Activated CD4-positive, alpha-beta memory T cell treated with anti-CD3 and anti-CD28 coated beads, Interleukin-2, amount 10 ng/mL, durations not matched to agents 7 days and 5 days (primary cell): ENCODE measurements at regions not wholly inside any gene's neighbourhood (a gene's known extent, or its start where the extent isn't known, plus 50 kb on each side); places are given as distances from the start of the nearest gene placed in this dataset.

Experiments
- CTCF ChIA-PET: fragments of 350-600 bp; sonication (Branson Sonifier 250); formaldehyde crosslinking; loops from one replicate; lab custom pipeline; 2021; ENCODE audit warnings: antibody characterized with exemption, inconsistent platforms; lab: Charles Lee
- POLR2A ChIA-PET: fragments of 350-600 bp; sonication (Branson Sonifier 250); formaldehyde crosslinking; loops from one replicate; lab custom pipeline; 2021; ENCODE audit warnings: antibody characterized with exemption; lab: Charles Lee
- DNase-seq: peaks from one replicate; pipeline ENCODE4 v3.0.0-alpha.2; 2020
- H3K27ac Mint-ChIP-seq: one replicate; pipeline ENCODE4 v1.8.0; 2021; ENCODE audit warnings: mild to moderate bottlenecking, mixed read lengths
- H3K27me3 Mint-ChIP-seq: one replicate; pipeline ENCODE4 v1.8.0; 2021; ENCODE audit warnings: mixed read lengths
- H3K36me3 Mint-ChIP-seq: one replicate; pipeline ENCODE4 v1.8.0; 2021; ENCODE audit warnings: low read depth, mixed read lengths
- H3K4me1 Mint-ChIP-seq: one replicate; pipeline ENCODE4 v1.8.0; 2021; ENCODE audit warnings: mixed read lengths
- H3K4me3 Mint-ChIP-seq: one replicate; pipeline ENCODE4 v1.8.0; 2021; ENCODE audit warnings: mild to moderate bottlenecking, mixed read lengths
- H3K9me3 Mint-ChIP-seq: one replicate; pipeline ENCODE4 v1.8.0; 2021; ENCODE audit warnings: mixed read lengths

DNA sequence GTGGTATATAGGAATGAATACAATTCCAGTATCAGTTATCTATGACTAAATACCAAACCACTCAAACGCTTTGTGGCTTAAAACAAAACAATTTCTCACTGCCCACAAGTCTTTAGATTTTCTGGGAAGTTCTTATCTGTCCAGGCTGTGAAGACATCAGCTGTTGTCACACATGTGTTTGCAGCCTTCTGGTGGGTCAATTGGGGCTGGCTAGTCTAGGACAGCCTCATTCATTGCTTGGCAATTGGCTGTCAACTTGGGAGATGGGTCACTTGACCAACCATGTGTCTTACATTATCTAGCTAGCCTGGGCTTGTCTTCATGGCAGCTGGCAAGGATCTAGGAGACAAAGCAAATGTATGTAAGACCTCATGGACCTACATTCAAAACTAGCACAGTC, 53.8 kb upstream of the PAPPA start:
- H3K9me3 Mint-ChIP-seq, result peaks cover 2% of the 10 kb centered on the region
- DNase-seq, result no peak
- ChIA-PET POLR2A (no interaction called here), CTCF (no interaction called here)
- H3K27ac Mint-ChIP-seq, result no peak overlapping the region
- H3K4me1 Mint-ChIP-seq, result no peaks in the 10 kb centered on the region
- H3K4me3 Mint-ChIP-seq, result no peak overlapping the region
- no peaks in the 10 kb centered on the region for H3K36me3 Mint-ChIP-seq
- no peaks in the 10 kb centered on the region for H3K27me3 Mint-ChIP-seq

DNA sequence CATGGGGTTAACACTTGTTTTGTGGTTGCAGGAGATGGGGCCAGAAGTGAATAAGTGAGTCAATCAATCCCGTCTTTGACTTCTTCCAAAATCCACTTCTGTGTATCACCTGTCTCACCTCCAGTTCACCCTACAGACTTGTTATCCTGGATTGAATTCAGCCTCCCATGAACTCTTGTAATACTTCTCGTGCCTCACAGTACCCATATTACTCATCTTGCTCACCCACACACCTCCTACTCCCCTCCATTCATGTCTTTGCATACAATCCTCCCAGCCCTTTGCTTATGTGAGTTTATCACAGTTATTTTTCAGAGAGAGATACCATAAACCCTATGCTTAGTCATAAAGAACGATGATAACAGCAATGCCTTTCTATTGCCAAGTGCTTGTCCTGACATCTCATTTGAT, 52.9 kb upstream of the PAPPA start:
- H3K4me1 Mint-ChIP-seq, result no peaks in the 10 kb centered on the region
- CTCF ChIA-PET, result no interaction called here

DNA sequence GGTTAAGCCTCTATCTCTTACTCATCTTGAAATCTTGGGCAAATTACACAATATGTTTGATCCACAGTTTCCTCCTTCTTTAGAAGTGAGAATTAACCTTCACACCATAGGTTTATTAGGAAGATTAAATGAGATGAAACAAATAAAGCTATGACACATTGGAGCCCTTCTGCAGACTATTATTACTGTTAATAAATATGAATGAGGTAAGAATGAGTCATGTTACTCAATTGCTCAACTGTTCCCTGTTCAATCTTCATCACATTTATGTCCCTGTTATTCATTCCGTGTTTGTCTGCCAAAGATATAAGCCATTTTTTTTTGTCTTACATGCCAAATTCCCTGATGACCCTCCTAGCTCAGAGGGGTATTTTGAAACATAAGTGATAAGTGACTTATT, 52.1 kb upstream of the PAPPA start:
- Mint-ChIP-seq H3K4me3 (no peak overlapping the region), H3K9me3 (peaks cover 2% of the 10 kb centered on the region), H3K4me1 (no peaks in the 10 kb centered on the region), H3K27ac (no peak overlapping the region), H3K36me3 (no peaks in the 10 kb centered on the region), H3K27me3 (no peaks in the 10 kb centered on the region)
- CTCF ChIA-PET, result no interaction called here
- POLR2A ChIA-PET, result no interaction called here
- DNase-seq, result no peak

More for the DNA sequence above, 52.9 kb upstream of the PAPPA start:
- POLR2A ChIA-PET, result no interaction called here
- DNase-seq, result no peak
- H3K36me3 Mint-ChIP-seq, result no peaks in the 10 kb centered on the region
- no peak overlapping the region for H3K4me3 Mint-ChIP-seq
- no peaks in the 10 kb centered on the region for H3K27me3 Mint-ChIP-seq
- no peak overlapping the region for H3K27ac Mint-ChIP-seq
- peaks cover 2% of the 10 kb centered on the region for H3K9me3 Mint-ChIP-seq

DNA sequence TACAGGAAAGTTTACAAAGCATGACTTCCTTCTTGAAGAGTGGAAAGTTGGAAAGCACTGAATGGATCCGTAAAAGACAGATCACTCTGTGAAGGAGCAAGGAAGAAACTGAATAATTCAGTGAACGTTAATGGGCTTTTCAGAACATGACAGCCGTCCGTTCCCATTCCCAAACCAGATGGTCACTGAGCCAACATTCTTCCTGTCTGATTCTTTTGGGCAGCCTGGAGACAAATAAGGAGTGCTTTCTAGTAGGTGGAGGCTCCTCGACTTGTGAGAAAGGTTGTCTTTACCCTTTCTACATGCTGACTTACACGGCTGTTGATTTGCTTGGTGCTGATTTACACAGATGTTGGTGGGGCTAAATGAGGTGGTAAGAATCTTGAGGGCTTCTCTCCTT, 51.0 kb upstream of the PAPPA start:
- POLR2A ChIA-PET, result no interaction called here
- DNase-seq, result no peak
- Mint-ChIP-seq H3K4me3 (no peak overlapping the region), H3K27me3 (no peaks in the 10 kb centered on the region), H3K27ac (no peak overlapping the region), H3K36me3 (no peaks in the 10 kb centered on the region), H3K9me3 (no peaks in the 10 kb centered on the region), H3K4me1 (no peaks in the 10 kb centered on the region)
- CTCF ChIA-PET, result no interaction called here
